K562 (cell line): ENCODE measurements at regions not wholly inside any gene's neighbourhood (a gene's known extent, or its start where the extent isn't known, plus 50 kb on each side); places are given as distances from the start of the nearest gene placed in this dataset.

Experiments
- ATAC-seq: fragments of 200-7000 bp; cut with Tn5 transposase; 3 replicates; pipeline ENCODE4 v1.9.1; 2020; ENCODE audit warnings: moderate library complexity
- BruUV-seq: library from RNA; stranded (reverse); fragments of 400-500 nt; replicated peaks from 2 replicates; lab custom pipeline; 2021; lab: Mats Ljungman, UMichigan
- CTCF ChIA-PET: fragments of 300-600 bp; formaldehyde crosslinking; extraction: SDS; loops from one replicate; lab custom pipeline; 2021; ENCODE audit warnings: low intra/inter-chr PET ratio; lab: Yijun Ruan, JAX
- POLR2A ChIA-PET: fragments of 300-600, 350-650 bp; sonication (Branson Sonifier 250); formaldehyde crosslinking; extraction: SDS; loops from one replicate; lab custom pipeline; 2021; ENCODE audit warnings: antibody characterized with exemption, inconsistent platforms; lab: Yijun Ruan, JAX
- DNase-seq, 4 experiments: peaks; one replicate each; pipeline versions ENCODE4 v3.0.0 to v3.0.0-alpha.2; 2011 to 2018; ENCODE audit warnings: low spot score in 3 of 4, mixed read lengths in 3 of 4; ENCODE audit errors: extremely low read depth in 1 of 4
- FAIRE-seq: peaks from 2 replicates; lab custom pipeline; 2011; peaks lifted over from hg19 to GRCh38; lab: Jason Lieb, UNC
- H2AFZ ChIP-seq: 2 replicates; pipeline ENCODE4 v1.6.0; 2011; ENCODE audit warnings: low read depth, low read length, control low read depth, inconsistent platforms
- H3K27ac ChIP-seq: fragments of 200-600 bp; 3 replicates; pipeline ENCODE4 v1.8.0; 2011; ENCODE audit warnings: low read depth, mild to moderate bottlenecking, control low read depth, inconsistent platforms, low read length, moderate library complexity, mixed read lengths; ENCODE audit errors: extremely low read depth
- H3K27me3 ChIP-seq, 2 experiments: fragments of 300-600 bp in 1 of 2; 2 replicates in 1 of 2; 3 replicates in 1 of 2; pipeline versions ENCODE4 v1.6.0 to v1.8.0; 2011; ENCODE audit warnings: inconsistent platforms in 2 of 2, low read length in 2 of 2, mild to moderate bottlenecking in 1 of 2, mixed read lengths in 1 of 2, moderate library complexity in 1 of 2; ENCODE audit not compliant: control insufficient read depth in 2 of 2, insufficient read depth in 2 of 2
- H3K36me3 ChIP-seq: fragments of 300-600 bp; 3 replicates; pipeline ENCODE4 v1.8.0; 2011; ENCODE audit warnings: mild to moderate bottlenecking, low read length, inconsistent platforms; ENCODE audit not compliant: control insufficient read depth, insufficient read depth
- H3K4me1 ChIP-seq, 2 experiments: fragments of 200-600 bp in 1 of 2; replicated peaks in 1 of 2; 2 replicates in 1 of 2; 3 replicates in 1 of 2; pipeline versions ENCODE4 v1.5.1 to v1.8.0; 2011; ENCODE audit warnings: inconsistent platforms in 2 of 2, low read length in 2 of 2, mild to moderate bottlenecking in 1 of 2, mixed read lengths in 1 of 2, moderate library complexity in 1 of 2; ENCODE audit not compliant: control insufficient read depth in 2 of 2, insufficient read depth in 2 of 2
- H3K4me2 ChIP-seq: 2 replicates; pipeline ENCODE4 v1.6.1; 2011; ENCODE audit warnings: low read length, control low read depth, inconsistent platforms, mixed read lengths; ENCODE audit not compliant: insufficient read depth
- H3K4me3 ChIP-seq: fragments of 200-600 bp; sonication (generic), shearing (Covaris generic); 2 replicates; pipeline ENCODE4 v1.5.1; 2016; ENCODE audit warnings: control low read depth, inconsistent platforms
- H3K79me2 ChIP-seq: fragments of 200-600 bp; 3 replicates; pipeline ENCODE4 v1.8.0; 2011; ENCODE audit warnings: low read length, inconsistent platforms; ENCODE audit not compliant: control insufficient read depth, insufficient read depth
- H3K9ac ChIP-seq, 2 experiments: 2 replicates each; pipeline versions ENCODE4 v1.6.0 to v1.6.1; 2011; ENCODE audit warnings: low read depth in 2 of 2, low read length in 2 of 2, control low read depth in 1 of 2, inconsistent platforms in 1 of 2, mild to moderate bottlenecking in 1 of 2, mixed read lengths in 1 of 2; ENCODE audit not compliant: insufficient read depth in 1 of 2
- H3K9me1 ChIP-seq: one replicate; pipeline ENCODE4 v1.6.0; 2011; ENCODE audit warnings: inconsistent platforms, mild to moderate bottlenecking, low read length, moderate library complexity; ENCODE audit not compliant: control insufficient read depth, insufficient read depth
- H3K9me3 ChIP-seq: replicated peaks from 2 replicates; pipeline ENCODE4 v1.5.1; 2011; ENCODE audit warnings: low read depth, low read length, inconsistent platforms; ENCODE audit not compliant: control insufficient read depth, insufficient read depth
- H4K20me1 ChIP-seq: replicated peaks from 2 replicates; pipeline ENCODE4 v1.6.1; 2011; ENCODE audit warnings: low read length, inconsistent platforms, mixed read lengths; ENCODE audit not compliant: control insufficient read depth, insufficient read depth
- FOXP4 ChIP-seq: sonication (generic); formaldehyde crosslinking; IDR thresholded peaks from 2 replicates; pipeline ENCODE4 v1.8.0; 2022; ENCODE audit warnings: mild to moderate bottlenecking, missing genetic modification reagents, borderline replicate concordance
- JUND ChIP-seq, 2 experiments: IDR thresholded peaks; 2 replicates in 1 of 2; 3 replicates in 1 of 2; pipeline ENCODE4 v1.6.1; 2011; ENCODE audit warnings: borderline replicate concordance in 2 of 2, low read depth in 2 of 2, low read length in 2 of 2, improper control_type of control experiment in 1 of 2, missing biosample characterization in 1 of 2, missing genetic modification characterization in 1 of 2, missing genetic modification reagents in 1 of 2
- NR4A1 ChIP-seq, 2 experiments: fragments of 250-450 bp in 1 of 2; fragments of 450-650 bp in 1 of 2; sonication (Bioruptor Pico) in 1 of 2; IDR thresholded peaks; 2 replicates each; pipeline versions ENCODE4 v1.4.0 to v1.6.1; 2016 to 2020; ENCODE audit warnings: mild to moderate bottlenecking in 2 of 2, missing compliant biosample characterization in 1 of 2, missing genetic modification characterization in 1 of 2, moderate library complexity in 1 of 2
- PHF21A ChIP-seq: fragments of 450-650 bp; IDR thresholded peaks from 2 replicates; pipeline ENCODE4 v1.6.1; 2017; ENCODE audit warnings: low read depth, borderline replicate concordance
- TEAD1 ChIP-seq, 2 experiments: fragments of 450-650 bp in 1 of 2; sonication (generic) in 1 of 2; formaldehyde crosslinking; IDR thresholded peaks; 2 replicates each; pipeline versions ENCODE4 v1.4.0 to v1.8.0; 2020 to 2022; ENCODE audit warnings: mild to moderate bottlenecking in 2 of 2, missing genetic modification reagents in 1 of 2
- ZFPM2 ChIP-seq: fragments of 250-450 bp; sonication (Bioruptor Pico); IDR thresholded peaks from 2 replicates; pipeline ENCODE4 v1.5.1; 2022; ENCODE audit warnings: mild to moderate bottlenecking
- WGBS: fragments of 100-300 bp; shearing (Covaris generic); methylation state at CpG from one replicate; pipeline ENCODE4 v1.1.6; 2016; ENCODE audit warnings: low coverage, mixed read lengths; ENCODE audit not compliant: insufficient coverage; ENCODE audit errors: missing lambda C conversion rate; 5-methylcytosine and 5-hydroxymethylcytosine counted together
- in situ Hi-C: fragments of 300-500 bp; cut with MboI; formaldehyde crosslinking; loops from 4 replicates; pipeline ENCODE4 v1.15.0; 2018; ENCODE audit warnings: inconsistent platforms, mixed read lengths
- intact Hi-C: fragments of 100-400 bp; cut with micrococcal nuclease; formaldehyde crosslinking; loops from 2 replicates; pipeline ENCODE4 v1.14.2; 2022

- no peaks in the 10 kb centered on the region for H3K4me1 ChIP-seq
- intact Hi-C loops: no loop called here
- no peaks in the 10 kb centered on the region for H3K36me3 ChIP-seq
- no TSS peak for BruUV-seq
- CTCF ChIA-PET: no interaction called here
- H3K79me2 ChIP-seq: no peaks in the 10 kb centered on the region
- no peak overlapping the region for H3K9ac ChIP-seq
- no peak overlapping the region for H3K4me2 ChIP-seq
- TF ChIP-seq JUND (IDR thresholded peaks at IDR 0.05; ENCODE audit: borderline replicate concordance, low read depth, low read length) (no peak), JUND (tag; IDR thresholded peaks at IDR 0.05; ENCODE audit: borderline replicate concordance, low read depth, low read length) (no peak), FOXP4 (CRISPR knock-in tag) (no peak), PHF21A (no peak), NR4A1 (CRISPR knock-in tag; IDR thresholded peaks at IDR 0.05) (no peak), NR4A1 (tag; IDR thresholded peaks at IDR 0.05) (no peak), TEAD1 (CRISPR knock-in tag; IDR thresholded peaks at IDR 0.05) (no peak), ZFPM2 (CRISPR knock-in tag) (no peak)
- TF ChIP-seq, all 486 proteins: peak for 0
- H3K27ac ChIP-seq: no peak overlapping the region
- no peak for FAIRE-seq
- in situ Hi-C loops: no loop called here
- no peaks in the 10 kb centered on the region for H3K27me3 ChIP-seq
- 0% methylated on average over 1 of the region's 1 CpG for WGBS
- POLR2A ChIA-PET: no interaction called here
- H3K9me1 ChIP-seq: no peaks in the 10 kb centered on the region
- no peaks in the 10 kb centered on the region; the same call in 1 of the 2 replicates for H3K9me3 ChIP-seq
- H3K4me3 ChIP-seq: no peak overlapping the region
- no peak for DNase-seq
- ATAC-seq: no peak
- H2AFZ ChIP-seq: no peak overlapping the region
- H4K20me1 ChIP-seq: no peaks in the 10 kb centered on the region
Observed at GRCh38 chr18:26764177-26764576, 101.3 kb downstream of the AQP4 start.
